Lower leg skin (tissue), 3 donors: ENCODE measurements at regions not wholly inside any gene's neighbourhood (a gene's known extent, or its start where the extent isn't known, plus 50 kb on each side); places are given as distances from the start of the nearest gene placed in this dataset.

ENCODE experiments used
- CTCF ChIP-seq, 3 donors: fragments of 450-650 bp; IDR thresholded peaks; one replicate each; pipeline ENCODE4 v1.5.1; 2016; ENCODE audit warnings: antibody characterized with exemption in 3 of 3, mild to moderate bottlenecking in 3 of 3, moderate library complexity in 2 of 3
- POLR2A ChIP-seq, 2 donors: fragments of 450-650 bp; IDR thresholded peaks; one replicate each; pipeline ENCODE4 v1.6.1; 2016 to 2017; ENCODE audit warnings: antibody characterized with exemption in 2 of 2, mild to moderate bottlenecking in 1 of 2, moderate library complexity in 1 of 2

GRCh38 chr22:27090611-27091011 lies 433.2 kb downstream of the MIAT start:
- TF ChIP-seq CTCF (IDR thresholded peaks at IDR 0.05) (no peak), POLR2A (IDR thresholded peaks at IDR 0.05) (no peak)
